ENCODE measurements at regions not wholly inside any gene's neighbourhood (a gene's known extent, or its start where the extent isn't known, plus 50 kb on each side); places are given as distances from the start of the nearest gene placed in this dataset.

DNA sequence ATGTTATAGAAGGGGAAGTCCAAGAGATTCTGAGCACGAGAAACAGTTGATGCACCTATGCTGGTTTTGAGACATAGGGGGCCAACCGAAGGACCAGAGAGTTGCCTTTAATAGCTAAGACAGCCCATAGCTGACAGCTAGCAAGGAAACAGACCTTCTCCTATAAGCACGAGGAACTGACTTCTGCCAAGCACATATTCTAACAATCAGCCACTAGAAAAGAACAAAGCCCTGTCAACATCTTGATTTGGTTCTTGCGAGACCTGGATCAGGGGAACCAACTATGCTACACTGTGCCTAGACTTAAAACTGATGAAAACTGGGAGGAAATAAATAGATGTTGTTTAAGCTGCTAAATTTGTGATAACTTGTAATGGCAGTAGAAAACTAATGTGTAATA is 785.6 kb downstream of the TMTC2 start:
- no peak overlapping the region for H3K27ac ChIP-seq (ENCODE audit: low read length)

DNA sequence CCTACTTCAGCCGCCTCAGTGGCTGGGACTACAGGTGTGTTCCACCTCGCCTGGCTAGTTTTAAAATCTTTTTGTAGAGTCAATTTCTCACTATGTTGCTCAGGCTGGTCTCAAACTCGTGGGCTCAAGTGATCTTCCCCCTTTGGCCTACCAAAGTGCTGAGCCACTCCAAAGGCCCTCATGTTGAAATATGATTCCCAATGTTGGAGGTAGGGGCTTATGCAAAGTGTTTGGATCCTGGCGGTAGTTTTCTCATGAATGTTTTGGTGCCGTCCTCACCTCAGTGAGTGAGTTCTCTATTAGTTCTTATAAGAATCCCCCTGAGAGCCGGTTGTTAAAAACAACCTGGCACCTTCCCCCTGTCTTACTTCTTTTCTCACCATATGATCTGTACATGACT is 784.6 kb downstream of the TMTC2 start:
- no peak for DNase-seq
- Mint-ChIP-seq H3K4me1 (no peaks in the 10 kb centered on the region), H3K4me3 (no peak overlapping the region), H3K27me3 (ENCODE audit: low read depth in 2 of 2) (no peaks in the 10 kb centered on the region), H3K9me3 (peaks cover 5 to 19% of the 10 kb centered on the region in 2 donors), H3K36me3 (no peaks in the 10 kb centered on the region), H3K27ac (no peak overlapping the region)
- no peak for ATAC-seq
- no peaks in the 10 kb centered on the region for H3K36me3 ChIP-seq (ENCODE audit: control insufficient read depth, insufficient read depth, low read length)
- TF ChIP-seq, protein P1, sequence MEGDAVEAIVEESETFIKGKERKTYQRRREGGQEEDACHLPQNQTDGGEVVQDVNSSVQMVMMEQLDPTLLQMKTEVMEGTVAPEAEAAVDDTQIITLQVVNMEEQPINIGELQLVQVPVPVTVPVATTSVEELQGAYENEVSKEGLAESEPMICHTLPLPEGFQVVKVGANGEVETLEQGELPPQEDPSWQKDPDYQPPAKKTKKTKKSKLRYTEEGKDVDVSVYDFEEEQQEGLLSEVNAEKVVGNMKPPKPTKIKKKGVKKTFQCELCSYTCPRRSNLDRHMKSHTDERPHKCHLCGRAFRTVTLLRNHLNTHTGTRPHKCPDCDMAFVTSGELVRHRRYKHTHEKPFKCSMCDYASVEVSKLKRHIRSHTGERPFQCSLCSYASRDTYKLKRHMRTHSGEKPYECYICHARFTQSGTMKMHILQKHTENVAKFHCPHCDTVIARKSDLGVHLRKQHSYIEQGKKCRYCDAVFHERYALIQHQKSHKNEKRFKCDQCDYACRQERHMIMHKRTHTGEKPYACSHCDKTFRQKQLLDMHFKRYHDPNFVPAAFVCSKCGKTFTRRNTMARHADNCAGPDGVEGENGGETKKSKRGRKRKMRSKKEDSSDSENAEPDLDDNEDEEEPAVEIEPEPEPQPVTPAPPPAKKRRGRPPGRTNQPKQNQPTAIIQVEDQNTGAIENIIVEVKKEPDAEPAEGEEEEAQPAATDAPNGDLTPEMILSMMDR (IDR thresholded peaks at IDR 0.05): no peak
- H3K4me3 ChIP-seq (ENCODE audit: low read length): no peak overlapping the region
- H3K9me3 ChIP-seq (ENCODE audit: control insufficient read depth, insufficient read depth, low read length): no peaks in the 10 kb centered on the region
- WGBS (ENCODE audit: insufficient coverage): 75% methylated on average over 6 of the region's 6 CpGs
- no peak overlapping the region for H3K27ac ChIP-seq (ENCODE audit: low read length)
- no peaks in the 10 kb centered on the region for H3K27me3 ChIP-seq (ENCODE audit: control insufficient read depth, insufficient read depth, low read length)
- H3K4me1 ChIP-seq (ENCODE audit: control insufficient read depth, insufficient read depth, low read length): no peaks in the 10 kb centered on the region
- intact Hi-C loops (cut with micrococcal nuclease): no loop called here

More for the DNA sequence above, 785.6 kb downstream of the TMTC2 start:
- Mint-ChIP-seq H3K4me3 (no peak overlapping the region), H3K27ac (no peak overlapping the region), H3K36me3 (no peaks in the 10 kb centered on the region), H3K9me3 (peaks cover 5 to 19% of the 10 kb centered on the region in 2 donors), H3K4me1 (no peaks in the 10 kb centered on the region), H3K27me3 (ENCODE audit: low read depth in 2 of 2) (no peaks in the 10 kb centered on the region)
- 79% methylated on average over 4 of the region's 4 CpGs for WGBS (ENCODE audit: insufficient coverage)
- intact Hi-C loops (cut with micrococcal nuclease): no loop called here
- TF ChIP-seq, protein P1 (IDR thresholded peaks at IDR 0.05): no peak
- no peaks in the 10 kb centered on the region for H3K9me3 ChIP-seq (ENCODE audit: control insufficient read depth, insufficient read depth, low read length)
- ATAC-seq: no peak
- DNase-seq: no peak
- no peaks in the 10 kb centered on the region for H3K27me3 ChIP-seq (ENCODE audit: control insufficient read depth, insufficient read depth, low read length)
- no peaks in the 10 kb centered on the region for H3K36me3 ChIP-seq (ENCODE audit: control insufficient read depth, insufficient read depth, low read length)
- no peak overlapping the region for H3K4me3 ChIP-seq (ENCODE audit: low read length)
- no peaks in the 10 kb centered on the region for H3K4me1 ChIP-seq (ENCODE audit: control insufficient read depth, insufficient read depth, low read length)

DNA sequence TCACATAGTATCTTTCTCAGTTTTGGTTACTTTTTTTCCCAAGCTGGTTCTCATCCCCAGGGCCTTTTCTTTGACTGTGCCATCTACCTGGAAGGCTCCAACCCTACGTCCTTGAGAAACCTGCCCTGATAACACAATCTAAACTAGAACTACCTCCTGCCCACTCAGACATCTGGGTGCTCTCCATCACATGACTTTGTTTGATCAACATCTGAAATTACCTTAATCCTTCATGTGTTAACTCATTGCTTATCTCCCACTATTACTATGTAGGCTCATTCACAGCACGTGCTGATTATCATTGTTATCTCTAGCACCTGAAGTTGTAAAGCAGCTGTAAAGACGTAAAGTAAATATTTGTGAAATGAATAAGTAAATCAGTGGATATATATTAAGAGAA is 784.0 kb downstream of the TMTC2 start:
- intact Hi-C loops (cut with micrococcal nuclease): no loop called here
- 76% methylated on average over 1 of the region's 3 CpGs for WGBS (ENCODE audit: insufficient coverage)
- ATAC-seq (no peak), DNase-seq (no peak)
- Mint-ChIP-seq H3K27ac (no peak overlapping the region), H3K4me1 (no peaks in the 10 kb centered on the region), H3K4me3 (no peak overlapping the region), H3K36me3 (no peaks in the 10 kb centered on the region), H3K27me3 (ENCODE audit: low read depth in 2 of 2) (no peaks in the 10 kb centered on the region), H3K9me3 (peaks cover 5 to 19% of the 10 kb centered on the region in 2 donors)
- Histone ChIP-seq H3K9me3 (ENCODE audit: control insufficient read depth, insufficient read depth, low read length) (no peaks in the 10 kb centered on the region), H3K4me1 (ENCODE audit: control insufficient read depth, insufficient read depth, low read length) (no peaks in the 10 kb centered on the region), H3K27ac (ENCODE audit: low read length) (no peak overlapping the region), H3K4me3 (ENCODE audit: low read length) (no peak overlapping the region), H3K36me3 (ENCODE audit: control insufficient read depth, insufficient read depth, low read length) (no peaks in the 10 kb centered on the region), H3K27me3 (ENCODE audit: control insufficient read depth, insufficient read depth, low read length) (no peaks in the 10 kb centered on the region)
- TF ChIP-seq, protein P1 (IDR thresholded peaks at IDR 0.05): no peak

All from natural killer cell (primary cell).